ENCODE measurements at regions not wholly inside any gene's neighbourhood (a gene's known extent, or its start where the extent isn't known, plus 50 kb on each side); places are given as distances from the start of the nearest gene placed in this dataset.

DNA sequence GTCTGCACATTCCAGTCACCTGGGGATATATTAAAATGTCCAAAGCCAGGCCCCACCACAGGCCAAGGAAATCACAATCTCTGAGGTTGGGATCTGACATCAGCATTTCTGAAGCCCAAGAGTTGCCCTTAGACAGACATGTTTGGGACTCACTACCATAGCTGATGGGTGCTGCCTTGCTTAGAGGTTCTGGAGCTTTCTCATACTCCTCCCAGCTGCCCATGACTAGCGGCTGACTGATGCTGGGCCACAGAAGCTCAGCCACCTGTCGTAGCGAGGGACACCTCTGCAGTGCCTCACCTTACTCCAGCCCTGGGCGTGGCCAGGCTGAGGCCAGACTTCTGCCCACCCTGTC, 58.8 kb upstream of the XCR1 start:
- TF ChIP-seq ZNF586 (CRISPR knock-in tag; conservative IDR thresholded peaks at IDR 0.05) (no peak), CTCF (IDR thresholded peaks at IDR 0.05 in 2 of 3, conservative IDR thresholded peaks at IDR 0.05 in 1 of 3; ENCODE audit: insufficient read depth in 2 of 3, low read depth in 1 of 3, low read length in 3 of 3) (no peak), SREBF1 (IDR thresholded peaks at IDR 0.05; ENCODE audit: borderline replicate concordance, low read depth, low read length) (no peak), MTF1 (CRISPR knock-in tag; IDR thresholded peaks at IDR 0.05; ENCODE audit: borderline replicate concordance) (no peak), EZH2 (IDR thresholded peaks at IDR 0.05; ENCODE audit: borderline replicate concordance, low read depth, low read length) (no peak), YY1 (IDR thresholded peaks at IDR 0.05; ENCODE audit: borderline replicate concordance in 1 of 3, control insufficient read depth in 1 of 3, extremely low read depth in 1 of 3, insufficient read depth in 3 of 3, insufficient read length in 1 of 3, insufficient replicate concordance in 2 of 3, low read depth in 1 of 3, low read length in 2 of 3) (no peak), CXXC5 (CRISPR knock-in tag; IDR thresholded peaks at IDR 0.05) (no peak), EGR1 (conservative IDR thresholded peaks at IDR 0.05) (no peak), NRF1 (conservative IDR thresholded peaks at IDR 0.05 in 1 of 2, IDR thresholded peaks at IDR 0.05 in 1 of 2) (no peak), SMARCC2 (IDR thresholded peaks at IDR 0.05; ENCODE audit: low read depth) (no peak), GTF2B (IDR thresholded peaks at IDR 0.05; ENCODE audit: extremely low read depth, insufficient read length) (no peak)
